HG03135 (cell line): ENCODE measurements at regions not wholly inside any gene's neighbourhood (a gene's known extent, or its start where the extent isn't known, plus 50 kb on each side); places are given as distances from the start of the nearest gene placed in this dataset.
"Not testable (repeated sequence)": the region's sequence is repeated elsewhere in the genome, so short reads cannot be mapped to it uniquely, and the experiment has no call there.

Experiments
- ATAC-seq: cut with Tn5 transposase; IDR thresholded peaks from one replicate; pipeline ENCODE4 v1.9.1; 2021; ENCODE audit warnings: mild to moderate bottlenecking, moderate library complexity; ENCODE audit not compliant: unreplicated experiment

DNA sequence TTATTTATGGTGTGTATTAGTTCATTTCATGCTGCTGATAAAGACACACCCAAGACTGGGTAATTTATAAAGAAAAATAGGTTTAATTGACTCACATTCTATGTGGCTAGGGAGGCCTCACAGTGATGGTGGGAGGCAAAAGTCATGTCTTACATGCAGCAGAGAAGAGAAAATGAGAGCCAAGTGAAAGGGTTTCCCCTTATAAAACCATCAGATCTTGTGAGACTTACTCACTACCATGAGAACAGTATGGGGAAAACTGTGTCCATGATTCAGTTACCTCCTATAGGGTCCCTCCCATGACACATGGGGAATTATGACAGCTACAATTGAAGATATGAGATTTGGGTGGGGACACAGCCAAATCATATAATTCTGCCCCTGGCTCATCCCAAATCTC is 150.0 kb upstream of the AHI1 start:
- no peak for ATAC-seq

GRCh38 chr6:135651964-135652755 is 154.6 kb upstream of the AHI1 start:
- peak; percentile 96 for ATAC-seq

- no peak for ATAC-seq
Measured at GRCh38 chr6:135655055-135655454, 157.5 kb upstream of the AHI1 start.

DNA sequence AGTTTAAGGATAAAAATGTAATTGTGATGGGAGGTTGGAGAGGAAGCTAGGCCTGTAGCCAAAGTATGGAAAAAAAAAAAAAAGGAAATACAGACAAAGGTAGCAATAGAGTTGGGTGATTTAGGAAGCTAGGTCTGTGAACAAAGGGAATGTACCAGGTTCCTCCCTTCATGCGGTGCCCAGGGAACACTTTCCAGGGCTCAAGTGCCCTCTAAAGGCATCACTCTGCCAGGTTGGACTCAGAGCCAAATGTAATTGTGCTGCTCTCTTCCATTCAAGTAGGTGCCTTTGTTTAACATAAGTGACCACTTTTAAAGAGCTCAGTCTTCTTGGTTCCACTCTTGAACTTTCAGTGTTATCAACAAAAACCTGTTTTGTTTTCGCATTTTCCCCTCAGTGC is 159.7 kb upstream of the AHI1 start:
- ATAC-seq: no peak

DNA sequence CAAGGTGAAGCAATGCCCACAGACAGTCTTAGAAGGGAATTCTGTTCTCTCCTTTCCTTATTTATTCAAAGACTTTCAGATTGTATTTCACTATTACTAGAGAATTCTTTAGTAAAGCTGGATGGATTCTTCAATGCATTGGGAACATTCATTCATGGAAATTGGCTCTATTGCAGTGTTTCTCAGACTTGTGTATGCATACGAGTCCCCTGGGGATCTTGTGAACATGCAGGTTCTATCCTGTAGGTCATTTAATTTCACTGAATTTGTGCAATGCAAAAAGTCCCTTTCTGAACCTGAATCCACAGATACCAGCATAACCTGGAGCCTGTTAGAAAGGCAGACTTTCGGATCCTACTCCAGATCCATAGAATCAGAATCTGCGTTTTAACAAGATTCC is 160.9 kb upstream of the AHI1 start:
- ATAC-seq: no peak

GRCh38 chr6:135658916-135659315 is 161.4 kb upstream of the AHI1 start:
- ATAC-seq: no peak

- ATAC-seq: no peak
Measured at GRCh38 chr6:135664527-135664926, 167.0 kb upstream of the AHI1 start.

DNA sequence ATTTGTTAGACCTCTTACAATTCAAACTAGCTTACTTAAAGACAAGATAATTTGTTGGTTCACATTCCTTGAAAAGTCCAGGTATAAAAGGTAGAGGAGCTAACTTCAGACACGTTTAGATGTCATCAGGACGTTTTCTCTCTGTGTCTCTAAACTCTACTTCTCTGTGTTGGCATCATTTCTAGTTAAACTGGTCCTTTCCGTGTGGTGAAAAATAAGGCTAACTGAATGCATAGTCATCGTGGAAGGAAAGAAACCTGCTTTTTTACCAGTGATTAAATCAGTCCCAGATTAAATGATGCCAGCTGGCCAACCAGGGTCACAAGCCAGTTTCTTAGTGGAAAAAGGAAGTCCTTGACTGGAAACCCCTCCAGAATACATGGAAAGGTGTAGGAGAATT is 168.4 kb upstream of the AHI1 start:
- no peak for ATAC-seq

DNA sequence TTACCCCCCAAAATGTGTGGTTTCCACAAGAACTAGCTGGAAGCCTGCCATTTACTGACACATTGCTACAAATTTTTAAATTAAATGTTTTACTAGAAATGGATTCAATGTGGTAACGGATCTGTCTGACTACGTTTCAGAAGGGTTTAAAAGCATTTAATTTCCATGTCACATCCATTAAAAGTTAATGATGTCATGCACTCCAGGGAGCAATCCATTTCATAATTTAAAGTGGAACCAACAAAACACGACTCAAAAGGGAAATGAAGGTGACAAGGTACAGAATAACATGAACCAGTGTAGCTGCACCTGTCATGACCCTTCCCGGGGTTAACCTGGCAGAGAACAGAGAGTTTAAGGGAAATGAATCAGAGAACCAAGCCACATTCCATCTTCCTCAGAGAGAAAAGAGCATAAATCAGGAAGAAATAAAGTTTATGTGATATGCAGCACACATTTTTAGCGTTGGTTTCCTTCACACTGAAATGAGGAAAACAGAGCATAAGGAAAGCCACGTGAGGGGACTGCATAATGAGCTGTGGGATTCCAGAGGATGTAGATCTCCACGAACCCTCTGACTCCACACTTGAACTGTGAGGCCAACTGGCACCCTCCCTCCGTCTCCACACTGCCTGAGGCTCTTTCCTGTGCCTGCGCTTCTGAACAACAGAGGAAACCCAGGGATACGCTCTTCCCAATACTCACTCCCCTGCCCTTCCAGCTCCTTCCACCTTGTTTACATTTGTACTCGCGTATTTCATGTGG is 170.3 kb upstream of the AHI1 start:
- no peak for ATAC-seq

DNA sequence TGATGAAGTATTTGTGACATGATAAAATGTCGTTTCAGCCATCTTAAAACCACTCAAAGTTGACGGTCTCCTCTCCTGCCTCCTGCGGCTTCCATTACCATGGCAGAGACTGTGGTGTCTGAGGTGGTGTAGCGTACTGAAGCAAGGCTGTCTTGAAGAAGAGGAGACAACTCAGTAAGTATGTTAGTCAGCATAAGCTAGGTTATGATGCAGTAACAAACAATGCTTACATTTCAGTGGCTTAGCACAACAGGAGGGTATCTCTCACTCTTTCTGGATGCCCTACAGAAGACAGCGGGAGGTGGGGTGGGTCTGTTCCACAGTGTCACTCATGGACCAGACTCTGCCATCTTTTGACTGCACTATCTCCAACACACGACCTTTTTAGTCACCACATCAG is 174.7 kb upstream of the AHI1 start:
- no peak for ATAC-seq

DNA sequence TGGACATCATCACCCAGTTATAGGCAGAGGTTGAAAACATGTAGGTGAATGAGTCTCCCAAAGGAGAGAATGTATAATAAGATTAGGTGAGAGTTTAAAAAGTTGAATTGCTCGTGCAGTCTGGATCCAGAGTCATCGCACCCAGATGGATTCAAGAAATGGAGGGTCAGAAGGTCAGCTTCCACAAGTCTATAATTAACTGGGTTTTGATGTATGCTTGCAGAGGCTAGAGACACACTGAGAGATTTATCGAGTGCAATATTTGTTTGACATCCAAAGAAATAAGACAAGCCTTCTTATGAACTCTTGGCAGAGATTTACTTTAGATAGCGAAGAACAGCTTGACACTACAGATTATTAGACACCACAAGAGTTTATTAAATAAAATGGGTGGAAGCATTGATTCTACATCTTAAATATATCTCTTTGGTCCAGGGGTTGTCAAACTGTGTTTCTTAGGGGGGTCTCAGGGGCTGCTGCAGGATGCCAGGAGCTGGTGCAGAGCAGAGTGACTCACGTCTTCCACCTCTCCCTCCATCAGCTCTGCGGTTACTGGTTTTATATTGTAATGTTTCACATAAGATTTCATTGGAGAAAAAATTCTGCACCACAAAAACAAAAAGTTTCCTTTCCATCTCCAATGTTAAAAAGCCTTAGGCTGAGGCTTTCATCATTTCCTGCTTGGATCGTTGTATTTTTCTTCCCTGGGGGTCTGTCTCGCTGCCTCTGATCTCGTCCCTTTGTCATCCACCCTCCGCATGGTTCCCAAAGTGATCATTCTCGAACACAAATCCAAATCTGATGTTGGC is 176.2 kb upstream of the AHI1 start:
- ATAC-seq: no peak

DNA sequence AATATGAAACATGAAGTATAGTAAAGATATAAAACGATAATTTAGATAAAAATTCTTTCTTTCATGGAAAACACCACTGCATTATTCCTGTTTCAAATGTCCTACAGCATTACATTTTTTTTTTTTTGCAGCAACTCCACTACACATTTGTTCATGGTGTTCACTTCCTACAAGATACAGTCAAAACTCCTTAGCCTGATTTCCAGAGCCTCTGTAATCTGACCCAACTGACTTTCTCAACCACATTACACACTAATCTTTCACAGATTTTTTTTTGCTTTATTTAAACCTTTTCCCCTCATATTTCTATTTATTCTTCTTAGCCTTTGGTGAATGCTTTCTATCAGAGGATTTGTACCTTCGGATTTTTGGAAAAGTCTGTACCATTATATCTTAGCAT is 176.5 kb upstream of the PDE7B start:
- no peak for ATAC-seq

DNA sequence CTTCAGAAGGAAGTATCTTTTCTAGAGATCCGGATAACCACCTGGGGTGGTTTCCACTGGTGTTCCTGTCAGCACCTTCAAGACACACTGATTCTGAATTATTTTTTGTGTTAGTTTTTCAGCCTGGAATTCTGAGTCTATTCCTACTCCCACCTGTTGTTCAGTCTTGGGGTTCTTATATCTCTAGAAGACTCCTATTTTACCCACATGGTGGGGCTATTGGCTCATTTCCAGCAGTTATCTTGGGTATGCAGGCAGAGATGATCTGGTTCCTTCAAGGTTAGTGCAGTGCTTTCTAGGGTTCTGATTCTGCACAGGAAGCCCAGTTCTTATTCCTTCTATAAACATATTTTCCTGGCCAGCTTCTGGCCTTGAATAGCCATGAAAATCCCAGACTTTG is 175.6 kb upstream of the PDE7B start:
- no peak for ATAC-seq

DNA sequence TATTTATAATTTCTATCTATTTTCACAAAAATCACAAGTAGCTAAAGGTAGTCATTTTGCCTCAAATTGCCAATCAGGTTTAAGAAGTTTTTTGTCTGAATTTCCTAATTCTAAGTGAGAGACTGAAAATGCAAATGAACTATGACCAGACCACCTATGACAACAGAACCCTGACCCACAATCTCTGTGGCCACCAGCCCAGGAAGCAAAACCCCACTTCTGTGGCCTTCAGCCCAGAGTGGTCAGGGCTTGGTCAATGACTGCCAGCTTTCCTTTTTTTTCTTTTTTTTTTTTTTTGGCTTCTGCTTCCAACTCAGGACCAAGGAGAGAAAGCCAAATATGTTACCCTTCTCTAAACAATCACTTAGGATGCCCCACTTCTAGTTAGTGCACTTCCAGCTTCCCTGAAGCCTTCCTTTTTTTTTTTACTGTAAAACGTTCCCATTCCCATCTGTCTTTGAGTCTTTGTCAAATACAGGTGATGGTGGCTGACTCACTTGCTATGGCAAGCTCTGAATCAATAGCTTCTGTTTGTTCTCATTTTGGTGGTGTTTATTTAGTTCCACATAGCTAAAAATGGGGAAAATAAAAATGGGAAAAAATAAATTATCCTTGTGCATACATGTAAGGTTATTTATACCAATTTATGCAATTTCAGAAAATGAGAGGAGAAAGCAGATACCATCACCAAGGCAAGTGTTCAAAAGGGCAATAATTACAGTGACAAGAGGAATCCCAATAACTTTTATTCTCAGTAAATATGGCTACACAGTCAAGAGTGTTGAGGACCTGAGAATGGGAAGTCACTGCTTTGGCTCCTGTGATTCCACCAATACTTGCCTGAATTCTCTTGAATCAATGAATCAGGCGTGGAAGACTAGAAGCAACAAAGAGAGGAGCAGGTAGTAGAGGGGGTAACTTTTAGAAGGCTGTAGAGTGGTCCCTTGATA is 170.3 kb upstream of the PDE7B start:
- ATAC-seq: no peak

GRCh38 chr6:135686784-135687301 is 164.7 kb upstream of the PDE7B start:
- ATAC-seq: no peak

DNA sequence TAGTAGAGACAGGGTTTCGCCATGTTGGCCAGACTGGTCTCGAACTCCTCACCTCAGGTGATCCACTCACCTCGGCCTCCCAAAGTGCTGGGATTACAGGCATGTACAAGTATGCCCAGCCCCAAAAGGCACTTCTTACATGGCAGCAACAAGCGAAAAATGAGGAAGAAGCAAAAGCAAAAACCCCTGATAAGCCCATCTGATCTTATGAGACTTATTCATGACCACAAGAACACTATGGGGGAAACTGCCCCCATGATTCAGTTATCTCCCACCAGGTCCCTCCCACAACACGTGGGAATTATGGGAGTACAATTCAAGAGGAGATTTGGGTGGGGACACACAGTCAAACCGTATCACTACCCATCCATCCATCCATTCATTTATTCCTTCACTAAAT is 163.0 kb upstream of the PDE7B start:
- ATAC-seq: not testable (repeated sequence)

DNA sequence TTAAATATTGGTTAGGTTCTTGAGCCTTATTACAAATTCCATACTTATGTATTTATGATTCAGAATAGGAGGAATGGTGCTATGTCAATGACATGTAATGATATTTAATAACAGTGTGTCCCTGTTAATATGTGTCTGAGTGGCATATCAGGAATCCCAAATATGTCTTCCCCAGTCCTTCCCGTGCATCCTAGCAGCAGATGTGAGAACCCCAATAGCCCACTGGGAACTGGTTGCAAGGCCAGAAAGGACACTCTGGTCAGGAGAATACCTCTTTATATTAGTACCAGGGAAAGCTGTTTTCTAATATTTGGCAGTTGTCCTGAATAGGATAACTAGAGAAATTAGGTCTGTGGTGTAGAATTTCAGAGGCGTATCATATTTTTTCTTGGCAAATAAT is 159.1 kb upstream of the PDE7B start:
- no peak for ATAC-seq

- no peak for ATAC-seq
Measured at GRCh38 chr6:135693811-135694370, 157.6 kb upstream of the PDE7B start.

- no peak for ATAC-seq
Measured at GRCh38 chr6:135699705-135700104, 151.8 kb upstream of the PDE7B start.

- no peak for ATAC-seq
Measured at GRCh38 chr6:135701426-135701825, 150.1 kb upstream of the PDE7B start.
